NB4 (cell line): ENCODE measurements at regions not wholly inside any gene's neighbourhood (a gene's known extent, or its start where the extent isn't known, plus 50 kb on each side); places are given as distances from the start of the nearest gene placed in this dataset.

Source experiments
- MYC ChIP-seq: IDR thresholded peaks from 2 replicates; pipeline ENCODE4 v1.6.1; 2011; ENCODE audit warnings: low read depth, low read length
- POLR2A ChIP-seq: IDR thresholded peaks from 2 replicates; pipeline ENCODE4 v1.6.1; 2011; ENCODE audit warnings: mild to moderate bottlenecking; ENCODE audit not compliant: insufficient read length; ENCODE audit errors: extremely low read depth
- TF ChIP-seq, protein P1 (sequence below): IDR thresholded peaks from one replicate; pipeline ENCODE4 v1.5.1; 2012; ENCODE audit warnings: low read depth, low read length
- TF ChIP-seq, protein P2 (sequence below): IDR thresholded peaks from 2 replicates; pipeline ENCODE4 v1.6.1; 2011; ENCODE audit warnings: low read depth, low read length

DNA sequence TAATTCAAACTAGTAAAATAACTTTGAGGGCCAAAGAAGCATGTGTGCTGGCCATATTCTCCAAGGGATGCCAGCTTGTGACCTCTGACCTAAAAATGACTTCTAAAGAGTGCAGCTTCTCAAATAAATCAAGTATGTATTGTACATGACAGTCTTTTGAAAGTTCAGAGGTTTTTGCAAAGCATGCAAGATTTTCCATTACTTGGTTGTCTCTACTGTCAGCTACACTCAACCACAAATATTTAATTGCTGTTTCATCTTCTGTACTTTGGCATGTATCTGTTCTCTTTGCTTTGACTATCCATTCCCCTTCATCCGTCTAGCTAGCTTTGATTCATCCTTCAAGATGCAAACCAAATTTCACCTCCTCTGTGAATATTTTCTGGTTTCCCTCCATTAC is 121.9 kb upstream of the HS3ST2 start:
- no peak for TF ChIP-seq POLR2A
- TF ChIP-seq, protein P1, sequence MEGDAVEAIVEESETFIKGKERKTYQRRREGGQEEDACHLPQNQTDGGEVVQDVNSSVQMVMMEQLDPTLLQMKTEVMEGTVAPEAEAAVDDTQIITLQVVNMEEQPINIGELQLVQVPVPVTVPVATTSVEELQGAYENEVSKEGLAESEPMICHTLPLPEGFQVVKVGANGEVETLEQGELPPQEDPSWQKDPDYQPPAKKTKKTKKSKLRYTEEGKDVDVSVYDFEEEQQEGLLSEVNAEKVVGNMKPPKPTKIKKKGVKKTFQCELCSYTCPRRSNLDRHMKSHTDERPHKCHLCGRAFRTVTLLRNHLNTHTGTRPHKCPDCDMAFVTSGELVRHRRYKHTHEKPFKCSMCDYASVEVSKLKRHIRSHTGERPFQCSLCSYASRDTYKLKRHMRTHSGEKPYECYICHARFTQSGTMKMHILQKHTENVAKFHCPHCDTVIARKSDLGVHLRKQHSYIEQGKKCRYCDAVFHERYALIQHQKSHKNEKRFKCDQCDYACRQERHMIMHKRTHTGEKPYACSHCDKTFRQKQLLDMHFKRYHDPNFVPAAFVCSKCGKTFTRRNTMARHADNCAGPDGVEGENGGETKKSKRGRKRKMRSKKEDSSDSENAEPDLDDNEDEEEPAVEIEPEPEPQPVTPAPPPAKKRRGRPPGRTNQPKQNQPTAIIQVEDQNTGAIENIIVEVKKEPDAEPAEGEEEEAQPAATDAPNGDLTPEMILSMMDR, result no peak
- TF ChIP-seq MYC, result no peak
- TF ChIP-seq, protein P2, sequence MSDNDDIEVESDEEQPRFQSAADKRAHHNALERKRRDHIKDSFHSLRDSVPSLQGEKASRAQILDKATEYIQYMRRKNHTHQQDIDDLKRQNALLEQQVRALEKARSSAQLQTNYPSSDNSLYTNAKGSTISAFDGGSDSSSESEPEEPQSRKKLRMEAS, result no peak
